ENCODE measurements at regions not wholly inside any gene's neighbourhood (a gene's known extent, or its start where the extent isn't known, plus 50 kb on each side); places are given as distances from the start of the nearest gene placed in this dataset.

DNA sequence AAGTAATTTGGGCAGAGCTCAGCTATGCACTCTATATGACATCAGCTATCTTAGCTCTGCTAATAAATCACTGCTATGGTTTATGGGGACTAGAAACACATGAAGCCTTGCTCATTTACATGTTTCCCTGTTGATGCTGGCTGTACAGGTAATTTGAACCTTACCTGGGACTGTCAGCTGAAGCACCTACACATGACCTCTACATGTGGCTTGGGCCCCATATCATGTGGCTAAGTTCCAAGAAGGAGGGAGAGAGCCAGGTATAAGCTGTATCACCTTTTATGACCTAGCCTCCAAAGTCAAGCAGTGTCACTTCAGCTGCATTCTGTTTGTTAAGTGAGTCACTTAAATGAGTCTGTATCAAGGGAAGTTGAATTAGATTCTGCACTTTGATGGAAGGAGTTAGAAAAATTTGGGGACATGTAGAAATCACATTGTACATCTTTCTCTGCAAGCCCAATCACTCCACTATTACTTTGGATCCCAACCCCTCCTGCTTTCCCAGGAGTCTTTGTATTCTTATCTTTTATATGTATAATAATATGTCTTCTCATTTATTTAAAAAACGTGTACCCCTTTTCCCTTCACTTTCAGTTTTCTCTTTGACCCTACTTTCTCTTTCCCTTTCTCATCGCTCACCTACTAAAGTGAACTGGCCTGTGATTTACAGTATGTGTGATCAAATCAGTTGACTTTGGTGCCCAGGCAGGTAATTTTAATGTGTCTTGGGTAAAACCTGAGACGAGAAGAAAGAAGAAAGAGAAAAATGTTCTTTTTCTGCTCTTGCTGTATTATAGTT is 53.4 kb upstream of the PRKACB start:
- DNase-seq = no peak

DNA sequence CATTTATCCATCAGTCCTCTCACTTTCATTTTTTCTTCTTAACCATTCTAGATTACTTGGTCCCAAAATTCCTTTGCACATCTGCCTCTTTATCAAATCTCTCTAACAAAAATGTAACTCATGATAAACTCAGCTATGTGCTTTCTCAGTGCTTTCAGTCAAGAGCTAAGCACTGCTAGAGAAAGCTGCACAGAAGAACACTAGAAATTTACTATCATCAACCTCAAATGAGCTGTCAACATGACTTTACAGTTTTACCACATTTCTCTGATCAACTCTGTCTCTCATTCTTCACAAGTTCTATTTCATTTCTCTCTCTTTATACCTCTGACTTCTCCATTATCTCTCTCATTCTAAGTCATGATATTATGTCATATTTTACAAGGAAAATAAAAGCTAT is 54.2 kb upstream of the PRKACB start:
- DNase-seq = no peak

DNA sequence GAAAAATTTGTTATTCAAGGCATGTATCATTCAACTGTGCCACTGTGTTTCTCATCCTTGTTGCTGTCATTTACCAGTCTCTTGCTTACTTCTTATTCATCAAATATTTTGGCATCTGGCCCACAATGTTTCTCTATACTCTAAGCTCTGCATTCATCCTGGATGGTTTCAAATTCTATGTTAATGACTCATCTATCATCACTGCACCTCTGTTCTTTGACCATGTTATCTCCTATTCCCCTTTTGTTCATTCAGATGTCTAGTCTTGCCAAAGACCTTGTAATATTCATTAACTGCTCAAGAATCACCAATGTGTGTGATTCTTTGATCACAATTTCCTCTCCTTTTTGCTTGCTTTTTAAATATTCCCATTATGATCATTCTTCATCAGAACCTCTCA is 54.6 kb upstream of the PRKACB start:
- DNase-seq = no peak

DNA sequence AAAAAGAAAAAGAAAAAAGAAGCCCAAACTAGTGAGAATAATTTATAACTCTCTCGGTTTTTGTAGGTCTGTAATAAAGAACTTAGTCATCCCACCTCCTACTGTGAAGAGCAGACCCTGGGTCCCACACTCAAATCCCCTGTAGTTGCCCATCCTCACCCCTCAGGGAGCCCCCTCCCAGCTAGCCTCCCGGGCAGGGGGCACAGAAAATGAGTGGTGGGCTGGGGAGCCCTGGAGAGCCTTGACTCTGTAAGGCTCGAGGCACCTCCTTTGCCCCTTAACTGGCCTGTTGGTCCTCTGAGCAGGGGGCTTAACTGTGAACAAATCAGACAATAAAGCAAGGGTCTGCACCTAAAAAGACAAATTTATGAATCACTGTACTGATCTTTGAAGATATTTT is 57.5 kb upstream of the PRKACB start:
- DNase-seq = no peak

DNA sequence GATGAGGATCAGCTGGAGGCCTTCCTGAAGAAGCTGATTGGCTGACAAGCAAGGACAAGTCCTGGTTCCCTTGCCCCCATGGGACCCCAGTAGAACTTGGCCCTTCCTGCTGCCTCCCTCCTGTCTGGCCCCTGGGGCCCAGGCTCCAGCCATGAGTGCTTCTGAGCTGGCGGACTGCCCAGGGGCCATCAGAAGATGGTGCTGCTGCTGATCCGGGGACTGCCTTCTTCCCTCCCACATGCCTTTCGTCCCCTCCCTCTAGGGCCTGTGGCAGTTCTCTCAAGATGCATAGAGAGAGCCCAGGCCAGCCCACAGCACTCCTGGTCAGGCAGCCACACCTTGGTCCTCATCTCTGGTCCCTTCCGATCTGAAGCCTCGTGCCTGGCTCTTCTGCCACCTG is 57.9 kb upstream of the PRKACB start:
- DNase-seq = no peak

DNA sequence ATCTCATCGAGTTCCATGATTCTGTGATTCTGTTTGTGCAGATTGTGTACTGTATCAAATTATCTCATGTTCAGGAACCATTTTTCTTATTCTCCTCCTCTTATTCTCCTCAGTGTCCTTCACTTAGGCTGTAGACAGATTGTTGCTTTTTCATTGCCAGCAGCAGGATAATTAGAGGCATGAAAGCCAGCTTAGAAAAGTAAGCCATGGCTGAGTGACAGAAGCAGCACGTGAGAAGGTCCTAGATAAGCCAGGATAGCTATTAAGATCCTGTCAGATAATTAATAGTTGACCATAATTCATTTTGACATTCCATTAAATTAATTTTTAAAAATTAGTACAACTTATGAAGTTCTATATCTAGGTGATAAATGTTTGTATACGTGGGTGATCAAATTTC is 60.8 kb upstream of the PRKACB start:
- DNase-seq = no peak

DNA sequence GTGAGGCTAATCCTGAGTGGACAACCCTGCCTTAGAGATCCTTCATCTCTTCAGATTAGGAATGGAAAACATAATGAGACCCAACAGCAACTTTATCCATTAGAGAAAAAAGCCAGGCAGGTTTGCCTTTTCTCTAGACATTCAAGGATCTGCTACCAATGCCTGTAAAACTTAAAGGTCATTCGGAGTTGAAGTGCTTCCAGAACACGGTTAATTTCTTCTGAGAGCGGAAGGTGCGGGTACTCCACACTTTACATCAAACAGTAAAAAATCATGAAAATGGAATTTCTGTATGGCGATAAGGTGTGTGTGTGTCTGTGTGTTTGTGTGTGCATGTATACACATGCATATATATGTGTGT is 65.2 kb upstream of the PRKACB start:
- no peak for DNase-seq

DNA sequence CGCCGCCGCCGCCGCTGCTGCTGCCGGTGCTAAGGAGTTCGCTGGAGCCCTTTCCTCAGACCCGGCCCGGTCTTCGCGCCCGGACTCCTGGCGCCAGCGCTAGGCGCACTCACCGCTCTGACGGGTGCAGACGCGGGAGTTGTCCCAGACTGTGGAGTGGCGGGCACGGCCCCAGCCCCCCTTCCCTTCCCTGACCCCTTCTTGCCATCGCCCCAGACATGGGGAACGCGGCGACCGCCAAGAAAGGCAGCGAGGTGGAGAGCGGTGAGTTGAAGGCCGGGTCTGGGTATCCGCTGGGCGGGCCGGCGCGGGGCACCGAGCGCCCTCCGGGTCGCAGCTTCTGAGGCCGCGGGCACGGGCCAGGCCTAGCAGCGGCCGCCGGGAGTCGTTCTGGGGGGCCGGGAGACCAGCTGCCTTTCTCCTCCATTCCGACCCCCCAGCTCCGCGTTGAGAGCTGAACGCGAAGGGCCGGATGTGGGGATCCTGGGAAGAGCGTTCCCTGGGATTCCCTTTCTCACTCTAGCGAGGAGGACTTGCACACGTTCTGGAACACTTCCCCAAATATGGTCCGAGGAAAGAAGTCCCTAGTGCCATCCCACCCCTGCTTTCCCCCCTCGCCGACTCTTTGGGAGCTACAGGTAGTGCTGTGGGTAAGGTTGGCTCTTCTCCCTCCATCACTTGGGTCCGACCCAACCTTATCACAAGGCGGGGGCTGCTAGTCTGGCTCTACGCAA is 65.8 kb upstream of the PRKACB start:
- DNase-seq = peak in 2 of 4 experiments; percentile 4 to 26

DNA sequence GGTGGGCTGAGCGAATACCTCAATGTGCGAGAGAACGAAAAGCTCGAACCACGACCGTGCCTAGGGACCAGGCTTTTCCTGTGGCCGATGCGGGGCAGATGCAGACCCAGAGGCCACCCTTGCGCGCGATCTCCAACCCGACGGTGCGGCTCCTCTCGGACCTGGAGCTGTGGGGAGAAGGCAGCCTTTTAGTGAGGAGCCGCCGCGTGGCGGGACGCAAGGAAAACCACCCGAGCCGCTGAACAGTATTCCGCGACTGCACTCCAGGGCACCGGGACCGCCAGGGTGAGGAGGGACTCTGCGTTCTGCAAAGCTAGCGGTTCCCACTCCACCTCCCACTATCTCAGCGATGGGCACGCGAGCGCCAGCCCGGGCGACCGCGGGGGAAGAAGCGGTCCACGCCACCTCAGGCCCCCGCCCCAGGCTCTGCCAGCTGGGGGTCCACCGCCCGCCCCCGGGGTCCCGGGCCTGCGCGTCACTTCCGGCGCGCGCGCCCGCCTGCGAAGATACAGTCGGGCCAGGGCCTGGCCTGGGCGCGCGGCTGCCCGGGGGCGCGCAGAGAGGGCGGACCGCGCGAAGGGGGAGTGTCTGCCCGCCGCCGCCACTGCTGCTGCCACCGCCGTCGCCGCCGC is 66.5 kb upstream of the PRKACB start:
- DNase-seq = peak; percentile 61 to 82 (median 67)

DNA sequence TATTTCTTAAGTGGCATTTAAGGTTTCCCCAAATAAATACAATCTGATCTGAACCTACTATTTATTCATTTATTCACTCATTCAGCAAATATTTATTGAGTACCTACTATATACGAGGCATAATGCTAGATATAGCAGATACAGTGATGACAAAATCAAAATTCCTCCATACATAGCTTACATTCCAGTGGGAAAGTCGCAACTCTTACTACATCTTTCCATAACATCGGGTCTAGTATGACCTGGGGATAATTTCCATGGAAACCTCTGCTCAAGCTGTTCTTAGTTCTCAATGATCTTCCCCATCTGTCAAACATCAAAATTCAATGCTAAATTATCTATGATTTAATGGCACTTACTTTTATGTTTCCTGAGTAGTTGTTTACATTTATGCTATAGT is 70.8 kb upstream of the PRKACB start:
- DNase-seq = no peak

DNA sequence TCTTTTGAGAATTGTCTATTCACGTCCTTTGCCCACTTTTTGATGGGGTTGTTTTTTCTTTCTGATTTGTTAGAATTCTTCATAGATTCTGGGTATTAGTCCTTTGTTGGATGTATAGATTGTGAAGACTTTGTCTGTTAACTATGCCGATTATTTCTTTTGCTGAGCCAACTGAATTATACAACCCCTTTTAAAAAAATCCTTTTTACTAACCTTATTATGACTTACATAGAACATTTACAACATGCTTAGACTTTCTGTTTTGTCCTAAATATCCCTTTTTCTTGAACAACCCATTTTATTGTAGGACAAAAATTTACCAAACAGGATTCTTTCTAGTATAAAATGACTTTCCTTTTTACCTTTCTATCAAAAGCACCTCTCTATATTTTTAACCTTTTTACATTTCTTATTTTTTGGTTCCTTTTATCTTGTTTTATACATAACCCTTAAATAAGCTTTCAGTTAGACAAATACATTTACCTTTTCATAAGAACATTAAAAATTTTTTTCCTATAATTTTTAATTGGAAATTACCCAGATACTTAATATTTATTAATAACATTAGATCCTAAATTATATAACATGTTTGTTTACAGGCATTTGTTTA is 70.4 kb upstream of the TTLL7 start:
- no peak for DNase-seq

DNA sequence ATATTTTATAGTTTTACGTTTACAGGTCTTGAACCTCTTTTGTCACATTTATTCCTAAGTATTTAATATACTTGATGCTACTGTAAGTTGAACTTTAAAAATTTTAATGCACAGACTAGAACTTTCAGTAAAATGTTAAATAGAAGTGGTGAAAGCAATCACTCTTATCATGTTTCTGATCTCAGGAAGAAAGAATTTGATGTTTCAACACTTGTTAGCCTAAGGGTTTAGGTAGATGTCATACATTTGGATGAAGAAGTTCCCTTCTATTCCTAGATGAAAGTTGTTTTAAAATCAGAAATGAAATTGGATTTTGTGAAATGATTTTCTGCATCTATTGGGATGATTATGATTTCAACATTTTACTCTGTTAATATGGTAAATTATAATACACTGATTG is 63.6 kb upstream of the TTLL7 start:
- no peak for DNase-seq

DNA sequence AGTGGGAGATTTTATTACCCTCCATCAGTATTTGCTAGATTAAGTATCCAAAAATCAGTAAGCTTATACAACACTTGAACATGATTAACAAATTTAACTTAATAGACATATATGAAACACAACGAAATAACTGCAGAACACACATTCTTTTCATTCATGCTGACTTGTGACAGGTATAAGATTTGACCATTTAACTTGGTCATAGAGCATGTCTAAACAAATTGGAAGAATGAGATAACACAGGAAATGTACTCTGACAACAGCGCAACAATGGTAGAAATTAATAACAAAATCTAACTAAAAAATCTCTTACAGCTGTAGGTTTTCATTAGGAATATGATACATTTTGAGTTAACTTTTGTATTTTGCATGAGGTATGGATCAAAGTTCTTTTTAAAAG is 62.4 kb upstream of the TTLL7 start:
- DNase-seq = no peak

DNA sequence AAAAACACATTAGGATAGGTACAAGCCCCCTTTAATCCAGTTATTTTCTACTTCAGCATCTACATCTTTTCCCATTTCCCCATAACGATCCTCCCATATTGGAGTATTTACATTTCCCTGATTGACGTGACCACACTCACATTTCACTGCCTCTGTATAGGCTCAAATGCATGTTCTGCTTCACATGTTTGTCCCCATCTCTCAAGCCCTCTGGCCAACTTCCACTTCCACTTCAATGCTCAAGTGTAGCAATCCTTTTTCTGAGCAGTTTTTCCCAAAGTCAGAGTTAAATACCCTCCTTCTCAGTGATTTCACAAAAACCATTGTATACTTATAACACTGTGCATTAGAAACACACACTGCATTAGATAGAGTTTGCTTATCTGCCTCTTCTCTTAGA is 61.8 kb upstream of the TTLL7 start:
- DNase-seq = no peak

DNA sequence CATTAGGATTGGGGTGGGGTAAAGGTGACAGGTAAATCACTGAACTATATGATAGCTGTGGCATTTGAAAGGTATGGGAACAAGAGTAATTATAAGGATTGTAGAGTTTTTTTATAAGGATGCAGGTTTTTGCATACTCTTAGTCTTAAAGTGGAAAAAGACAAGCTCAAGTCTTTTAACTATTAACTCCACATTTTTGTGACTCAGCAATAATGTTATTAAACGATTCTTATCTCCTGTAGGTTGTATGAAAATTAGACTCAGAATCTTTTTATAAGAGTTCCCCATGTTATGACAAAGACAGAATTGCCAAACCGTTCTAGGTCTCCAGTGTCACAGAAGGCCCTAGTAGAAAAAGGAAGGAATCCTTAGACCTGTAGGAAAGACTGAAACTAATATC is 49.9 kb upstream of the TTLL7 start:
- DNase-seq = no peak
